B cell (primary cell): ENCODE measurements at regions not wholly inside any gene's neighbourhood (a gene's known extent, or its start where the extent isn't known, plus 50 kb on each side); places are given as distances from the start of the nearest gene placed in this dataset.

Experiments used
- EZH2 ChIP-seq: IDR thresholded peaks from 2 replicates; pipeline ENCODE4 v1.6.1; 2012; ENCODE audit warnings: borderline replicate concordance, low read depth, mild to moderate bottlenecking, moderate library complexity, low read length; ENCODE audit not compliant: insufficient read depth, poor library complexity, severe bottlenecking
- TF ChIP-seq, protein P1 (sequence below): fragments of 200-600 bp; IDR thresholded peaks from one replicate; pipeline ENCODE4 v1.8.0; 2022; ENCODE audit warnings: antibody characterized with exemption, mild to moderate bottlenecking

DNA sequence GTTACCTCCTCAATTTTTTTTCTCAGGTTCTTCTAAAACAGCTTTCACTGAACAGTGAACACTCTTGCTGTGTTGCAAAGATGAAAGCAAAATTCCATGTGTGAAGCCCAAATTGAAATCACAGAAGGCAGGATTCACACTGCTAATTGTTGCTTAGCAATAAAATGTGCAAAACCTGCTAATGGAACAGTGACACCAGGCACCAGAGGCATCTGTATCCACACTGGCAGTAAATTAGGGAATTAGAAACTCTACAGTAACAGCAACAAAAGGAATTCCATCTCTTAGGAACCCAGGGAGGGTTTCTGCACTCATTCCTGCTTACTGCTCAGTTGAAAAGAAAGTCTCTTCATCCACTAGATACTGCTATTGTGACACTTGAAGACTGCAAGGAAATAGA is 202.3 kb downstream of the GXYLT1 start:
- TF ChIP-seq, protein P1, sequence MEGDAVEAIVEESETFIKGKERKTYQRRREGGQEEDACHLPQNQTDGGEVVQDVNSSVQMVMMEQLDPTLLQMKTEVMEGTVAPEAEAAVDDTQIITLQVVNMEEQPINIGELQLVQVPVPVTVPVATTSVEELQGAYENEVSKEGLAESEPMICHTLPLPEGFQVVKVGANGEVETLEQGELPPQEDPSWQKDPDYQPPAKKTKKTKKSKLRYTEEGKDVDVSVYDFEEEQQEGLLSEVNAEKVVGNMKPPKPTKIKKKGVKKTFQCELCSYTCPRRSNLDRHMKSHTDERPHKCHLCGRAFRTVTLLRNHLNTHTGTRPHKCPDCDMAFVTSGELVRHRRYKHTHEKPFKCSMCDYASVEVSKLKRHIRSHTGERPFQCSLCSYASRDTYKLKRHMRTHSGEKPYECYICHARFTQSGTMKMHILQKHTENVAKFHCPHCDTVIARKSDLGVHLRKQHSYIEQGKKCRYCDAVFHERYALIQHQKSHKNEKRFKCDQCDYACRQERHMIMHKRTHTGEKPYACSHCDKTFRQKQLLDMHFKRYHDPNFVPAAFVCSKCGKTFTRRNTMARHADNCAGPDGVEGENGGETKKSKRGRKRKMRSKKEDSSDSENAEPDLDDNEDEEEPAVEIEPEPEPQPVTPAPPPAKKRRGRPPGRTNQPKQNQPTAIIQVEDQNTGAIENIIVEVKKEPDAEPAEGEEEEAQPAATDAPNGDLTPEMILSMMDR, result no peak
- TF ChIP-seq EZH2, result no peak
